Lung (tissue), 11 donors: ENCODE measurements at regions not wholly inside any gene's neighbourhood (a gene's known extent, or its start where the extent isn't known, plus 50 kb on each side); places are given as distances from the start of the nearest gene placed in this dataset.

Experiments
- ATAC-seq: fragments of 200-7000 bp; cut with Tn5 transposase; one replicate; pipeline ENCODE4 v1.9.1; 2020; ENCODE audit warnings: moderate number of reproducible peaks; ENCODE audit not compliant: insufficient read depth, low FRiP score
- DNase-seq, 3 donors: peaks; one replicate each; pipeline ENCODE4 v3.0.0-alpha.2; 2013 to 2017
- H3K27ac ChIP-seq, 2 donors: one replicate each; pipeline ENCODE4 v1.5.1; 2013; ENCODE audit warnings: mild to moderate bottlenecking in 2 of 2, moderate library complexity in 2 of 2, control low read depth in 1 of 2, inconsistent platforms in 1 of 2, low read depth in 1 of 2, low read length in 1 of 2
- H3K27me3 ChIP-seq, 3 donors: one replicate each; pipeline ENCODE4 v1.5.1; 2013; ENCODE audit warnings: low read length in 2 of 3; ENCODE audit not compliant: control insufficient read depth in 3 of 3, insufficient read depth in 3 of 3
- H3K36me3 ChIP-seq, 4 donors: one replicate each; pipeline ENCODE4 v1.5.1; 2013; ENCODE audit warnings: low read length in 4 of 4, mild to moderate bottlenecking in 1 of 4, moderate library complexity in 1 of 4; ENCODE audit not compliant: control insufficient read depth in 4 of 4, insufficient read depth in 4 of 4
- H3K4me1 ChIP-seq, 5 donors: one replicate each; pipeline ENCODE4 v1.5.1; 2013; ENCODE audit warnings: low read length in 5 of 5, mild to moderate bottlenecking in 2 of 5, moderate library complexity in 1 of 5; ENCODE audit not compliant: control insufficient read depth in 5 of 5, insufficient read depth in 5 of 5
- H3K4me3 ChIP-seq: one replicate; pipeline ENCODE4 v1.5.1; 2013; ENCODE audit warnings: mild to moderate bottlenecking, control low read depth, moderate library complexity
- H3K9ac ChIP-seq, 2 donors: one replicate each; pipeline ENCODE4 v1.5.1; 2013; ENCODE audit warnings: low read length in 2 of 2, control low read depth in 1 of 2; ENCODE audit not compliant: insufficient read depth in 1 of 2
- H3K9me3 ChIP-seq, 4 donors: one replicate each; pipeline ENCODE4 v1.5.1; 2013; ENCODE audit warnings: low read length in 3 of 4, mild to moderate bottlenecking in 1 of 4, moderate library complexity in 1 of 4; ENCODE audit not compliant: control insufficient read depth in 4 of 4, insufficient read depth in 3 of 4
- CTCF ChIP-seq: IDR thresholded peaks from 2 replicates; pipeline ENCODE4 v1.5.1; 2012; ENCODE audit warnings: mild to moderate bottlenecking; ENCODE audit errors: control extremely low read depth, extremely low read depth
- WGBS, 2 donors: extraction: QIAGEN DNeasy Blood & Tissue Kit; methylation state at CpG; one replicate each; pipeline ENCODE4 v1.1.7; 2013; 5-methylcytosine and 5-hydroxymethylcytosine counted together
- donor health status: control.
- donor health status: control.
- donor health status: Bipolar disorder and iron deficiency.
- donor health status: healthy.
- donor health status: DM: yes; HTN: yes; CAD: no.

- peaks cover 0 to 6% (median 2%) of the 10 kb centered on the region in 5 donors for H3K4me1 ChIP-seq
- H3K27ac ChIP-seq = no peak overlapping the region
- no peaks in the 10 kb centered on the region for H3K36me3 ChIP-seq
- DNase-seq (no peak), ATAC-seq (no peak)
- H3K9ac ChIP-seq = no peak overlapping the region
- no peak overlapping the region for H3K4me3 ChIP-seq
- 88 to 95% methylated on average over 1 of the region's 1 CpG for WGBS, 2 donors
- H3K9me3 ChIP-seq = no peaks in the 10 kb centered on the region
- no peak for TF ChIP-seq CTCF
- no peaks in the 10 kb centered on the region for H3K27me3 ChIP-seq
These were observed 83.7 kb downstream of the DAD1 start for GRCh38 chr14:22505309-22505696.

DNA sequence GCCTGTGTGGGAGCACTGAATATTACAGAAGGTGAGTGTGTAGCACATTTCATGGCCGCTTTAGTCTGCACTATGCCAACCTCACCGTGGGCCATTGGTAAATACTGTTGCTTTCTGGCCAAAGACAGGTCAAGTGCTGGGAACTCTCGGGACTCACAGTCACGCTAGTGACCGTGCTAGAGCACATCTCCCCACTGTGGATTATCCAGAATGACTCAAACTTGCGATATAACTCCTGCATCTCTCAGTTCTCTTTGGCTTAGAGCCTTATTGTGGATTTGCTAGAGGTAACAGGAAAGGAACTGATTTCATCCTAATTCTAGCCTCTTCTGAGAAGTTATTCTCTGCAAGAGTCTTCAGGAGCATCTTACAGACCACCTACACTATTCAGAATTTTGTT, 86.5 kb downstream of the DAD1 start:
- ATAC-seq = no peak
- H3K27me3 ChIP-seq = no peaks in the 10 kb centered on the region
- WGBS, 2 donors = 74 to 82% methylated on average over 6 of the region's 6 CpGs
- no peak overlapping the region for H3K27ac ChIP-seq
- no peak overlapping the region for H3K9ac ChIP-seq
- peaks cover 0 to 3% (median 0%) of the 10 kb centered on the region in 5 donors for H3K4me1 ChIP-seq
- no peak for DNase-seq
- no peak for TF ChIP-seq CTCF
- no peaks in the 10 kb centered on the region for H3K9me3 ChIP-seq
- no peaks in the 10 kb centered on the region for H3K36me3 ChIP-seq
- no peak overlapping the region for H3K4me3 ChIP-seq

DNA sequence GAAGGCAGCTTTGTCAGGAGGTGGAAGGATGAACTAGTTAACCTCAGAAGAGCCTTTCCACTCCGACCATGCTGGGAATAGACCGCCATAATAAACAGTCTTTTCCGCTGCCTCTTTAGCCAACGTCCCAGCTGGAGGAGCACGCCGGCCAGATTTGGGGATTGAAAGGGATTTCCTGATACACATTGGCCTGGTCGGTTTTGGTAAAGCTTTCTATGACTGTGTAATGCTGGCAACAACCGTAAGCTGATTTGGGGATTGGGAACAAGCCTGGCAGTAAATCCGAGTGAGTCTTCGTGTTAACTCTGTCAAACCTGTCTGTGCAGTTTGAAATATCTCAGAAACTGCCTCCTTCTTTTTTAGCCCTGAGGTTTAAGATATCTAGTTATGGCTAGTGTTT, 87.0 kb downstream of the DAD1 start:
- no peaks in the 10 kb centered on the region for H3K36me3 ChIP-seq
- no peak overlapping the region for H3K27ac ChIP-seq
- H3K27me3 ChIP-seq = no peaks in the 10 kb centered on the region
- H3K4me3 ChIP-seq = no peak overlapping the region
- no peak for TF ChIP-seq CTCF
- H3K9me3 ChIP-seq = no peaks in the 10 kb centered on the region
- WGBS, 2 donors = 68 to 77% methylated on average over 10 of the region's 10 CpGs
- peaks cover 0 to 3% (median 0%) of the 10 kb centered on the region in 5 donors for H3K4me1 ChIP-seq
- ATAC-seq = peak; percentile 41
- H3K9ac ChIP-seq = no peak overlapping the region
- peak in 2 of 3 donors; percentile 42 to 52 for DNase-seq
